Stimulated activated CD4-positive, alpha-beta T cell treated with anti-CD3 and anti-CD28 coated beads, Interleukin-2, amount 100 ng/mL, for 48 hours (primary cell): ENCODE measurements at regions not wholly inside any gene's neighbourhood (a gene's known extent, or its start where the extent isn't known, plus 50 kb on each side); places are given as distances from the start of the nearest gene placed in this dataset.

Experiments used
- DNase-seq, 2 donors: peaks; one replicate each; pipeline ENCODE4 v3.0.0-alpha.2; 2020

GRCh38 chr1:63042278-63042677 lies 258.3 kb downstream of the ATG4C start:
- DNase-seq = no peak

- no peak for DNase-seq
Measured at GRCh38 chr1:63046539-63046938, 262.6 kb downstream of the ATG4C start.

GRCh38 chr1:63049135-63049534 lies 265.2 kb downstream of the ATG4C start:
- DNase-seq = no peak

- DNase-seq = no peak
Measured at GRCh38 chr1:63051356-63051755, 267.4 kb downstream of the ATG4C start.

GRCh38 chr1:63051886-63052285 lies 268.0 kb downstream of the ATG4C start:
- DNase-seq = no peak

- no peak for DNase-seq
Measured at GRCh38 chr1:63054184-63054583, 268.2 kb upstream of the FOXD3 start.

GRCh38 chr1:63063367-63063766 lies 259.0 kb upstream of the FOXD3 start:
- DNase-seq = no peak

- DNase-seq = no peak
Measured at GRCh38 chr1:63064135-63064534, 258.2 kb upstream of the FOXD3 start.

GRCh38 chr1:63068626-63069025 lies 253.7 kb upstream of the FOXD3 start:
- no peak for DNase-seq

- no peak for DNase-seq
Measured at GRCh38 chr1:63069214-63069613, 253.2 kb upstream of the FOXD3 start.

GRCh38 chr1:63073309-63074306 lies 248.8 kb upstream of the FOXD3 start:
- no peak for DNase-seq

- no peak for DNase-seq
Measured at GRCh38 chr1:63074321-63074720, 248.0 kb upstream of the FOXD3 start.

- no peak for DNase-seq
Measured at GRCh38 chr1:63082766-63083165, 239.6 kb upstream of the FOXD3 start.

- DNase-seq = no peak
Measured at GRCh38 chr1:63087966-63088365, 234.4 kb upstream of the FOXD3 start.

- DNase-seq = no peak
Measured at GRCh38 chr1:63099188-63099587, 223.2 kb upstream of the FOXD3 start.

GRCh38 chr1:63101336-63101735 lies 221.0 kb upstream of the FOXD3 start:
- DNase-seq = no peak

GRCh38 chr1:63103682-63104081 lies 218.7 kb upstream of the FOXD3 start:
- no peak for DNase-seq

GRCh38 chr1:63107066-63107465 lies 215.3 kb upstream of the FOXD3 start:
- DNase-seq = no peak

GRCh38 chr1:63108206-63108605 lies 214.2 kb upstream of the FOXD3 start:
- no peak for DNase-seq

- no peak for DNase-seq
Measured at GRCh38 chr1:63112155-63112900, 210.0 kb upstream of the FOXD3 start.

- DNase-seq = no peak
Measured at GRCh38 chr1:63115527-63115926, 206.8 kb upstream of the FOXD3 start.

GRCh38 chr1:63116016-63116415 lies 206.4 kb upstream of the FOXD3 start:
- DNase-seq = no peak

GRCh38 chr1:63119575-63120155 lies 202.7 kb upstream of the FOXD3 start:
- DNase-seq = no peak

- DNase-seq = no peak
Measured at GRCh38 chr1:63122079-63122478, 200.3 kb upstream of the FOXD3 start.
